Activated gamma-delta T cell treated with Interleukin-2 at 50 U/mL for 16 hours (primary cell): ENCODE measurements at regions not wholly inside any gene's neighbourhood (a gene's known extent, or its start where the extent isn't known, plus 50 kb on each side); places are given as distances from the start of the nearest gene placed in this dataset.
"Not testable (repeated sequence)": the region's sequence is repeated elsewhere in the genome, so short reads cannot be mapped to it uniquely, and the experiment has no call there.

Experiments
- DNase-seq: peaks from one replicate; pipeline ENCODE4 v3.0.0-alpha.2; 2020

GRCh38 chr21:15281714-15282113, 216.9 kb upstream of the NRIP1 start:
- no peak for DNase-seq

- DNase-seq: no peak
Observed at GRCh38 chr21:15282665-15283064, 217.9 kb upstream of the NRIP1 start.

- no peak for DNase-seq
Observed at GRCh38 chr21:15283138-15283537, 218.3 kb upstream of the NRIP1 start.

- no peak for DNase-seq
Observed at GRCh38 chr21:15283789-15284188, 219.0 kb upstream of the NRIP1 start.

- DNase-seq: no peak
Observed at GRCh38 chr21:15285556-15285955, 220.8 kb upstream of the NRIP1 start.

GRCh38 chr21:15289246-15289645, 224.4 kb upstream of the NRIP1 start:
- DNase-seq: no peak

- peak; percentile 4 for DNase-seq
Observed at GRCh38 chr21:15289896-15290841, 225.4 kb upstream of the NRIP1 start.

GRCh38 chr21:15291621-15292266, 226.9 kb upstream of the NRIP1 start:
- DNase-seq: no peak

- DNase-seq: no peak
Observed at GRCh38 chr21:15293240-15293639, 228.4 kb upstream of the NRIP1 start.

GRCh38 chr21:15295875-15296274, 231.1 kb upstream of the NRIP1 start:
- no peak for DNase-seq

GRCh38 chr21:15297824-15298223, 233.0 kb upstream of the NRIP1 start:
- DNase-seq: no peak

- DNase-seq: no peak
Observed at GRCh38 chr21:15298306-15298705, 233.5 kb upstream of the NRIP1 start.

- DNase-seq: not testable (repeated sequence)
Observed at GRCh38 chr21:15298755-15299154, 234.0 kb upstream of the NRIP1 start.

- DNase-seq: no peak
Observed at GRCh38 chr21:15300131-15300530, 235.3 kb upstream of the NRIP1 start.

- no peak for DNase-seq
Observed at GRCh38 chr21:15301014-15301413, 236.2 kb upstream of the NRIP1 start.

GRCh38 chr21:15301736-15302135, 236.9 kb upstream of the NRIP1 start:
- DNase-seq: no peak

- no peak for DNase-seq
Observed at GRCh38 chr21:15306271-15306670, 241.5 kb upstream of the NRIP1 start.

- no peak for DNase-seq
Observed at GRCh38 chr21:15308333-15308732, 243.5 kb upstream of the NRIP1 start.

- DNase-seq: no peak
Observed at GRCh38 chr21:15309022-15309590, 244.3 kb upstream of the NRIP1 start.

GRCh38 chr21:15309721-15310120, 244.9 kb upstream of the NRIP1 start:
- DNase-seq: no peak

- no peak for DNase-seq
Observed at GRCh38 chr21:15311510-15311909, 246.7 kb upstream of the NRIP1 start.

GRCh38 chr21:15317034-15317433, 252.2 kb upstream of the NRIP1 start:
- DNase-seq: not testable (repeated sequence)

GRCh38 chr21:15319727-15320126, 254.9 kb upstream of the NRIP1 start:
- DNase-seq: no peak

GRCh38 chr21:15324542-15324941, 259.7 kb upstream of the NRIP1 start:
- no peak for DNase-seq
